Erythroblast (primary cell): ENCODE measurements at regions not wholly inside any gene's neighbourhood (a gene's known extent, or its start where the extent isn't known, plus 50 kb on each side); places are given as distances from the start of the nearest gene placed in this dataset.

Experiments used
- GATA1 ChIP-seq: IDR thresholded peaks from 2 replicates; pipeline ENCODE4 v1.6.1; 2011; ENCODE audit warnings: low read depth, mild to moderate bottlenecking, control low read depth, low read length, moderate library complexity
- POLR2A ChIP-seq: IDR thresholded peaks from 2 replicates; pipeline ENCODE4 v1.6.1; 2011; ENCODE audit warnings: mild to moderate bottlenecking, low read length

- TF ChIP-seq POLR2A (no peak), GATA1 (no peak)
These were observed 163.4 kb upstream of the CIBAR2 start for GRCh38 chr16:85275533-85276249.
